T-helper 9 cell (primary cell): ENCODE measurements at regions not wholly inside any gene's neighbourhood (a gene's known extent, or its start where the extent isn't known, plus 50 kb on each side); places are given as distances from the start of the nearest gene placed in this dataset.
"Not testable (repeated sequence)": the region's sequence is repeated elsewhere in the genome, so short reads cannot be mapped to it uniquely, and the experiment has no call there.

ENCODE experiments used
- DNase-seq: peaks from one replicate; pipeline ENCODE4 v3.0.0-alpha.2; 2020

GRCh38 chr2:211144974-211145665 is 588.7 kb downstream of the CPS1 start:
- no peak for DNase-seq

GRCh38 chr2:211149731-211150130 is 593.3 kb downstream of the CPS1 start:
- DNase-seq, result no peak

- no peak for DNase-seq
Observed at GRCh38 chr2:211157211-211157610, 600.8 kb downstream of the CPS1 start.

GRCh38 chr2:211157856-211158463 is 601.6 kb downstream of the CPS1 start:
- DNase-seq, result peak; percentile 43

- no peak for DNase-seq
Observed at GRCh38 chr2:211159972-211160371, 603.6 kb downstream of the CPS1 start.

- DNase-seq, result no peak
Observed at GRCh38 chr2:211161236-211161635, 604.8 kb downstream of the CPS1 start.

DNA sequence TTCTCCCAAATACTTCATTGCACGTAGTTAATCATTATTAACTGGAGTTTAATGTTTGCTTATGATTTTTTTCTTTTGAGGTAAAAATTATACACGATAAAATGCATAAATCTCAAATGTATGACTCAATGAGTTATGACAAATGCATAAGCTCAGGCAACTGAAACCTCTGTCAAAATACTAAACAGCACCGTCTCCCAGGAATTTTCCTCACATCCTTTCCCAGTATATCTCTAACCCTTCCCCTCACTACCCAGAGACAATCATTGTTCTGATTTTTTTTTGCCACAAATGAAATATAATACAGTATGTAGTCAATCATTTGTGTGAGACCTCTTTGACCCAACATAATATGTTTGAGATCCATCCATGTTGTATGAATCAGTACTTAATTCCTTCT is 606.5 kb downstream of the CPS1 start:
- no peak for DNase-seq

- DNase-seq, result no peak
Observed at GRCh38 chr2:211170843-211171242, 614.4 kb downstream of the CPS1 start.

- no peak for DNase-seq
Observed at GRCh38 chr2:211174021-211174420, 617.6 kb downstream of the CPS1 start.

GRCh38 chr2:211174631-211175030 is 618.2 kb downstream of the CPS1 start:
- DNase-seq, result no peak

DNA sequence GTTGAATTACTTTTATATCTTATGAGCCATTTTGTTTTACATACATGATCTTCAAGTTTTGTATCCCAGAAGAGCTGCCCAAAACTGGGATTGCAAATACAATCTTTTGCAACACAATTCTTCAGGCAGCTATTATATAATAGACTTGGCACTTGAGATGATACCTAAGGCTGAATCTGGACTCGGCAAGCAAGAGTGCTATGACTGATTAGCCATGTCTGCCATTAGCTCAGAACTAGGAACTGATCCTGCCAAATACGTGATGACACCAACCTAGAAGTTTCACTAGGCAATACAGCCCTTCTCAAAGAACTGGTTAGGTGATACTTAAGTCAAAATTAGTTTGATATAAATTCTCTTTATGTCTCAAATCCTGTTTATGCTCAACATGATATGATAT is 619.6 kb downstream of the CPS1 start:
- no peak for DNase-seq

- no peak for DNase-seq
Observed at GRCh38 chr2:211176514-211177141, 620.2 kb downstream of the CPS1 start.

- DNase-seq, result no peak
Observed at GRCh38 chr2:211181626-211182025, 625.2 kb downstream of the CPS1 start.

DNA sequence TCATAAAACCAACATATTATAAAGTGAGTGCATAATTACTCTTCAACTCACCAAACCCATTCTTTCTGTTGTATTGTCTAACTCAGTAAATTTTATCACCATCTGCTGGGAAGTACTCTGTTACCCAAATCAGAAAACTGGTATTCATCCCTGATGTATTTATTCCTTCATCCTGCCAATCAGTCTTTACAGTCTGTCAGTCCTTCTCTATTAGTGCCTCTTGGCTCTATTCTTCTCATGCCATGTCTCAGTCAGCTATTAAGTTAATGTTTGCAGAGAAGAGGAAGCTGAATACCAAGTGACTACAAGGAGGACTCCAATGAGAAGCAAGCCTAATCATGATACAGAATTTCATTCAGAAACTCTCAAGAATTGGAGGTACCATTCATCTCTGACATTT is 631.2 kb downstream of the CPS1 start:
- no peak for DNase-seq

- DNase-seq, result no peak
Observed at GRCh38 chr2:211203986-211204385, 647.6 kb downstream of the CPS1 start.

DNA sequence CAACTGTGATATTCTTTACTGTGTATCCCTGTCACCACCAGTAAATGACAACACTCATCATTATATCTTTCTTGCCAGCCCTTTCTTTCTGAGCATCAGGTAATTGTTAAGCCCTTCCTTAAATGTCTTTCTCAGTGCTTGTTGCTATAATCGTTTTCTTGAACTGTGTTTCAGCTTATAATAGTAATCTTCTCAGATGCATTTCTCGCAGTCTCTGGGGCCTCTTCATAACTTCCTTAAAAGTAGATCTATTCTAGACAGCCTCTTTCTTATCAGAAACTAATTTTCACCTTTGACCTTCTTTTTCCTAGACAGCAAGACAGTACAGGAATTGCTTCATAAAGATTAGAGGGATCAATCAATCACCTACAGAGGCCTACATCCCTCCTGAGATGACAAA is 648.1 kb downstream of the CPS1 start:
- DNase-seq, result no peak

- DNase-seq, result no peak
Observed at GRCh38 chr2:211204902-211205301, 648.5 kb downstream of the CPS1 start.

- DNase-seq, result no peak
Observed at GRCh38 chr2:211205358-211205757, 649.0 kb downstream of the CPS1 start.

GRCh38 chr2:211205836-211206235 is 649.4 kb downstream of the CPS1 start:
- DNase-seq, result no peak

- DNase-seq, result no peak
Observed at GRCh38 chr2:211216221-211216620, 659.8 kb downstream of the CPS1 start.

DNA sequence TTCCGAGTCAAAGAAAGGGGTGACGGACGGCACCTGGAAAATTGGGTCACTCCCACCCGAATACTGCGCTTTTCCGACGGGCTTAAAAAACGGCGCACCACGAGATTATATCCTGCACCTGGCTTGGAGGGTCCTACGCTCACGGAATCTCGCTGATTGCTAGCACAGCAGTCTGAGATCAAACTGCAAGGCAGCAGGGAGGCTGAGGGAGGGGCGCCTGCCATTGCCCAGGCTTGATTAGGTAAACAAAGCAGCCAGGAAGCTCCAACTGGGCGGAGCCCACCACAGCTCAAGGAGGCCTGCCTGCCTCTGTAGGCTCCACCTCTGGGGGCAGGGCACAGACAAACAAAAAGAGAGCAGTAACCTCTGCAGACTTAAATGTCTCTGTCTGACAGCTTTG is 663.1 kb downstream of the CPS1 start:
- DNase-seq, result not testable (repeated sequence)

- no peak for DNase-seq
Observed at GRCh38 chr2:211225784-211226183, 669.4 kb downstream of the CPS1 start.

- DNase-seq, result no peak
Observed at GRCh38 chr2:211228559-211228958, 672.2 kb downstream of the CPS1 start.

- DNase-seq, result no peak
Observed at GRCh38 chr2:211237586-211238275, 681.3 kb downstream of the CPS1 start.
